Eye (tissue), 1 donor: ENCODE measurements at regions not wholly inside any gene's neighbourhood (a gene's known extent, or its start where the extent isn't known, plus 50 kb on each side); places are given as distances from the start of the nearest gene placed in this dataset.

Experiments
- DNase-seq: peaks from one replicate; pipeline ENCODE4 v3.0.0-alpha.2; 2015

GRCh38 chr12:18905134-18905533, 167.2 kb downstream of the CAPZA3 start:
- no peak for DNase-seq

DNA sequence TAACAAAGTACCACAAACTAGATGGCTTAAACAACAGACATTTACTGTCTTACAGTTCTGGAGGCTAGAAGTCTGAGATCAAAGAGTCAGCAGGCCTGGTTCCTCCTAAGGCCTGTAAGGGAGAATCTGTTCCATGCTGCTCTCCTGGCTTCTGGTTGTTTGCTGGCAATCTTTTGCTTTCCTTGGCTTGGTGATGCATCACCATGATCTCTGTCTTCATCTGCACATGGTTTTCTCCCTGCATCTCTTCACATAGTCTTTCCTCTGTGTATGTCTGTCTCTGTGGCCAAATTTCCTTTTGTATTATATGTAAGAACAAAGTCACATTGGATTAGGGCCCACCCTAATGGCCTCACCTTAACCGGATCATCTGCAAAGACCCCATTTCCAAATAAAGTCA, 168.5 kb downstream of the CAPZA3 start:
- no peak for DNase-seq

GRCh38 chr12:18907127-18907526, 169.2 kb downstream of the CAPZA3 start:
- no peak for DNase-seq

- DNase-seq: no peak
These were observed 169.8 kb downstream of the CAPZA3 start for GRCh38 chr12:18907728-18908127.

DNA sequence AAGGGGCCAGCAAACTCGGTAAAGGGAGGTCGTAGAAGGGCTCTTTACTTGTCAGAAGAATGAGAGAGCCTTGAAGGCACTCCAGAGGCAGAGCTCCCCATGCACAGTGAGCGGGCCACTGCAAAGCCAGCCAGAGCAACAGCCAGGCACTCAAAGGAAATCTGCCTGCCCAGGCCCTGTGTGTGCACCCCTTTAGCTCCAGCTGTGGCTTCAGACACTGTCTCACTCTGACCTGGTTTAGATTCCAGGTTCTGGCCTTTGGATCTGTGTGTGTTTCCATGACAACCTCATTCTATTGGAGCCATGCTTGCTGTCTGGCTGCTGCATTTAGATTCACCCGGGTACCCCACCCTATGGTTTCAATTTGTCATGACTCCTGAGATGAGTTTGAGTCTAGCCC, 170.3 kb downstream of the CAPZA3 start:
- DNase-seq: peak; percentile 23

GRCh38 chr12:18919871-18920511, 182.1 kb downstream of the CAPZA3 start:
- no peak for DNase-seq

DNA sequence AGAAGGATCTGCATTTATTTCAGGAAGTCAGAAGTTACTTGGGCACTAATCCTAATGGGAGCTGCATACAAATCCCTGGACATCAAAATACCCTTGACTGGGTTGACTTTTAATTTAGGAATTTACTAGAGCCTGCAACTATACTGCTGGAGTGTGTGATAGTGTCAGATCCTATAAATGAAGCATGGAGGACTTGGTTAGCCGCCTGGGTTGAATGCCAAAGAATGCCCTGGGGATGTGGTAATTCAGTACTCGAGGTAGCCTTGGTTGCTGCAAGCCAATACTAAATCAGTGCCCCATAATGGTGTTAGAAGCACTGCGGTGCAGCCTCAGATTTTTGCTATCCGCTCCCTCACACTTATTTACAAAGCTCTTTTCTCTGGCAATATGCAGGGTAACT, 184.9 kb downstream of the CAPZA3 start:
- DNase-seq: no peak

- DNase-seq: no peak
These were observed 185.8 kb downstream of the CAPZA3 start for GRCh38 chr12:18923721-18924120.

- peak; percentile 44 for DNase-seq
These were observed 188.3 kb downstream of the CAPZA3 start for GRCh38 chr12:18926188-18926587.

DNA sequence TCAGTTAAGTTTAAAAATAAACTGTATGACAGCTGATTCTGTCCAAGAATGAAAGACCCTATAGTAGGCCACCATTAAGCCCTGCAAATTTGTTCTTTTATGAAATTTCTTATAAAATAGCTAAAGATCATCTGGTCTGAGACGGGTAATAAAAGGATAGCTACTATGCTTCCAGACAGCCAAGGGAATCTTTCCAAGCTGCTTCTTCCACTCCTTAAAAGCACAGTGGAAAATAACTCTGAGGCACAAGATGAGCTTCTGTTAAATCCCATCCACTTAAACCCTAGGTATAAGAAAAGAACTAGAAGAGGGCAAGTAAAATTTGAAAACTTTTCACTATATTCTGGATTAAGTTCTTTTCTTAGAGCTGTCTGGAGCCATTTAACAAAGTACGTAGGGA, 194.3 kb downstream of the CAPZA3 start:
- DNase-seq: no peak

GRCh38 chr12:18932715-18933114, 194.8 kb downstream of the CAPZA3 start:
- DNase-seq: no peak

GRCh38 chr12:18935371-18935965, 194.1 kb upstream of the PLEKHA5 start:
- no peak for DNase-seq

- DNase-seq: no peak
These were observed 190.5 kb upstream of the PLEKHA5 start for GRCh38 chr12:18939051-18939450.

GRCh38 chr12:18942669-18943068, 186.9 kb upstream of the PLEKHA5 start:
- no peak for DNase-seq

DNA sequence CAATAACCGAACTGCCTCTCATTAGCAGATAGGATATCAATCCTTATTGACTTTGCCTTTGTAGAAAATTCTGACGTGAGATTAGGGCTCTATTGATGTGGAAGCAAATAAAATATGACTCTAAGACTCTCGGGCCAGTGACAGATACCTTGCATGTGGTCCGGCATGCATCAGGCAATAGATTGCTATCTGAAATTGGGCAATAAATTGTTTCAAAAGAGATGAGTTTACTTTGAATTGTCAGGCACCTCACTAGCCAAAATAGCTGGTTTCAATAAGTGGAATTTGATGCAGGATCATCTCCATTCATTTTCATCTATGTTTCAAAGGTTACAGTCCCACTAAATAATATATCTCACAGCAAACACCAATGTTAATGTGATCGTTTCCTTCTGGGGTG, 186.3 kb upstream of the PLEKHA5 start:
- no peak for DNase-seq

DNA sequence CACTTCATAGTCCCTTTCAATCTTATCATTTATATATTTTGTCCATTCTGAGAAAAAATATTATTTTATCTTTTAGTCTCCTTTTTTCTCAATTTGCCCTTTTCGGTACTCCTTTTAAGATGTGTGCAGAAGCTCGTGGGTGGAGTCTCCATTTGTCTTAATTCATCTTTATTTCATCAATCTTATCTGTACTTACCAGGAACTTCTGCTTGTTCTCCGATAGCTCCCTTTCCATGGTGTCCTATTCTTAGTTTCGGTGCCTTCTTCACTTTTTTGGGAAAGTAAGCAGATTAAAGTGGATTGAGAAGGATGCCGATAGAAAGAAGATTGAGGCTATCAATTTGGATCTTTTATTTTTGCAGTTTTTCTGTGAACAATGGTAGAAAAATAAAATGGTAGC, 183.4 kb upstream of the PLEKHA5 start:
- DNase-seq: no peak

DNA sequence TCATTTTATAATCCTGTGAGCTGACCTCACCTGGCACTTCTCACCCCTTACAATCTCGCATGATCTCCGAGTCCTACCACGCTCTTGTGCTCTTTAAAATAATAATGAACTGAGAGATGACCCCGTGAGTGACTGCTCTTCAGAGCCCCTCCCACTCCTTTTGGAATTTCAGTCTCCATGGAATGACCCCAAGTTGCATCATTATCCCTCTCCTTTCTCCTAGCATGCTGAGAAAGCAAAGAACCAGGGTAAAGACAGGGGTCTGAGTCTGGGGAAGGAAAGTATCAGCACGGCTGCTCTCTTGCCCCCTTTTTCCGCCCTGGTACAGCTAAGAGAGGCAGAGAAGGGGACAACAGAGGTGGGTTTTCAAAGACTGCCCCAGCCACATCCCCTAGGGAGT, 178.3 kb upstream of the PLEKHA5 start:
- no peak for DNase-seq

DNA sequence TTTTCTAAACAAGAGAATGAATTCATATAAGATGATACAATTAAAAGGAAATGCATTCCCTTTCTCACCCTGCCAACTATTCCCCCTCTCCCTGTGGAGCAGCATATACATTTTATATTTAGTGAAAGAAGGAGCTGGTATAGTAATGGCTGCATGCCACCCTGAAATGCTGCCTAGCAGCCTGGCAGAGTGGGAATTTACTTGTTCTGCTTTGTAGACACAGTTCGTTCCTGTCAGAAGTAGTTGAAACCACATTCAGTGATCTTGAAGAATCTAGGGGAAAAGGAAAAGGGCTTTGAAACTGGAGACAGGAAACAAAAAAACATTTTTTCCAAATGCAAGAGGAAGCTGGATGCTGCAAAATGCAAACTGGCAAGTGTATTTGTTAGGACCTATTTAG, 176.0 kb upstream of the PLEKHA5 start:
- no peak for DNase-seq

- no peak for DNase-seq
These were observed 173.9 kb upstream of the PLEKHA5 start for GRCh38 chr12:18955594-18955993.

- DNase-seq: peak; percentile 34
These were observed 164.3 kb upstream of the PLEKHA5 start for GRCh38 chr12:18965203-18965602.

DNA sequence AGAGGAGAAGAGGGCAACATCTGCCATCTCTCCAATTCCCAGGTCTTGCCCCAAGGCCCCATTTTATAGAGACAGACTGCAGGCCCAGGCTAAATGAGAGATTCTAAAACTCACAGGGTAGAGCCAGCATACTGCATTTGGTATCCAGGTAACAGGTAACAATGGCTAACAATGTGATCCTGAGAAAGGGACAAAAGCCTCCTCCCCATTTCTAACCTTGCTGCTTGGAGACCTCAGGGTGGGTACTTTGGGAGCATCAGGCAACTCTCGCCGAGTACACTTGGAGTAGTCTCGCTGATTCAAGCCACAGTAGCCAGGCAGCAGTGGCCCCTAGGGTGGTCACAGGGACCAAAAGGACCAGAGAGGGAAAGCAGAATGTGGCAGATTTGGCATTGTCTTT, 162.6 kb upstream of the PLEKHA5 start:
- no peak for DNase-seq

DNA sequence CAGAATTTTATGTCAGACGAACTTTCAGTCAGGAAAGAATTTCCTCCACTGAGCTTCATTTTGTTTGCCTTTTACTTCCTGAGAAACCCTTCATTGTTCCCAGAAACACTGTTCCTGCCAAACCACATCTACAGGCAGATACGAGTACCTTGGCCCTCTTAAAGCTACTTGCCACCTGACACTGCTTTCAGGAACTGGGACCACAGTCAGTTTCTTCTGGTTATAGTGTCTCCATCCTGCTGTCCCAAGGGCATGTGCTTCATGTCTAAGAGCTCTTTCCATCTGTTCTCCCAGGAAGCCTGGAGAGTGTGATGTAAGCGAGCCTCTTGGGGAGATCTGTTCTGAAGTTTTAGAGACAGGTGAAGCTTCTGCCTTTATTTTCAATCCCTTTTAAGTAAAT, 161.7 kb upstream of the PLEKHA5 start:
- DNase-seq: no peak

- DNase-seq: no peak
These were observed 160.0 kb upstream of the PLEKHA5 start for GRCh38 chr12:18969512-18969911.

GRCh38 chr12:18970603-18971002, 158.9 kb upstream of the PLEKHA5 start:
- no peak for DNase-seq

DNA sequence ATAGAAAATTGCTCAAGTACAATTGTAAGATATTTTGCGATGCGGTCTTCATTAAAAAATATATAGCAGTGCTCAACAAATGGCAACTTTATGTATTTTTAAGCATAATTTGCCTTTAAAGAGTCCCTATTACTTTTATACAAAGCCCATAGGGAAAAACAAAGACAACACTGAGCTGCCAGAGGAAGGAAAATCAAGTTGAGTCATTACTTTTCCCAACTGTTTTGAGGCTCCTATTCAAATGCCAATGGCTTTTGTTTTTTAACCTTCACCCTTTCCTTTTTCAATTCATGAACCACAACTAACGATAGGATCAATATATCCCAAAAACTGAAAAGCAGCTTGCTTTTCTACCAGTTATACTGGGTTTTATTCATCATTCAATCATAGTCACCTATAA, 157.6 kb upstream of the PLEKHA5 start:
- no peak for DNase-seq
